ENCODE measurements at regions not wholly inside any gene's neighbourhood (a gene's known extent, or its start where the extent isn't known, plus 50 kb on each side); places are given as distances from the start of the nearest gene placed in this dataset.

DNA sequence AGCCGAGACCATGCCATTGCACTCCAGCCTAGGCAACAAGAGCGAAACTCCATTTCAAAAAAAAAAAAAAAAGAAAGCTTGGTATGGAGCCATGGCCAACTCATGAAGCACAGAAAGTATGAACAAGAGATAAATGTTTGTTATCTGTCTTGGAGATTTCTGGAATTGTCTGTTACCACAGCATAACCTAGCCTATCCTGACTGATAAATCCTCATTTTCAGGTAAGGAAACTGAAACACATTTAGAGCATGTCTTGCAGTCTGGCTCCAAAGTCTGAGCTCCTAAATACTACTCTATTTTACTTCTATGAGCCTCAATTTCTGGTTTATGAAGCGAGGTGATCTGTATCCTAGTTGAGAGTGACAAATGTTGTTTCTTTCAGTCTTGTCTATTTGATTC, 68.3 kb upstream of the SLC44A1 start:
- TF ChIP-seq ZNF660 (tag by site-specific recombination; IDR thresholded peaks at IDR 0.05) (no peak), GLI4 (tag by site-specific recombination; IDR thresholded peaks at IDR 0.05) (no peak), ZNF544 (tag by site-specific recombination; IDR thresholded peaks at IDR 0.05) (no peak), MEIS1 (CRISPR knock-in tag; IDR thresholded peaks at IDR 0.05; ENCODE audit: borderline replicate concordance) (no peak), ZEB2 (tag by site-specific recombination; IDR thresholded peaks at IDR 0.05) (no peak), ZFP69B (tag by site-specific recombination; IDR thresholded peaks at IDR 0.05) (no peak), SP3 (tag by site-specific recombination; IDR thresholded peaks at IDR 0.05) (no peak), HOXD13 (CRISPR knock-in tag; IDR thresholded peaks at IDR 0.05; ENCODE audit: borderline replicate concordance) (no peak), HOXA7 (CRISPR knock-in tag; IDR thresholded peaks at IDR 0.05; ENCODE audit: borderline replicate concordance) (no peak), ZNF350 (tag by site-specific recombination; IDR thresholded peaks at IDR 0.05) (no peak), PRDM1 (tag by site-specific recombination; IDR thresholded peaks at IDR 0.05) (no peak), ZNF354C (tag by site-specific recombination; IDR thresholded peaks at IDR 0.05; ENCODE audit: borderline replicate concordance, low read depth) (no peak), SCRT2 (tag by site-specific recombination; IDR thresholded peaks at IDR 0.05) (no peak), ZNF223 (tag by site-specific recombination; IDR thresholded peaks at IDR 0.05) (no peak), KLF8 (tag by site-specific recombination; IDR thresholded peaks at IDR 0.05) (no peak), ZNF16 (tag by site-specific recombination; IDR thresholded peaks at IDR 0.05; ENCODE audit: low read depth) (no peak), ZNF664 (tag by site-specific recombination; IDR thresholded peaks at IDR 0.05) (no peak)
- TF ChIP-seq, protein P1, sequence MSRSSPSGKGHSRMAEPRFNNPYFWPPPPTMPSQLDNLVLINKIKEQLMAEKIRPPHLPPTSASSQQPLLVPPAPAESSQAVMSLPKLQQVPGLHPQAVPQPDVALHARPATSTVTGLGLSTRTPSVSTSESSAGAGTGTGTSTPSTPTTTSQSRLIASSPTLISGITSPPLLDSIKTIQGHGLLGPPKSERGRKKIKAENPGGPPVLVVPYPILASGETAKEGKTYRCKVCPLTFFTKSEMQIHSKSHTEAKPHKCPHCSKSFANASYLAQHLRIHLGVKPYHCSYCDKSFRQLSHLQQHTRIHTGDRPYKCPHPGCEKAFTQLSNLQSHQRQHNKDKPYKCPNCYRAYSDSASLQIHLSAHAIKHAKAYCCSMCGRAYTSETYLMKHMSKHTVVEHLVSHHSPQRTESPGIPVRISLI (tag by site-specific recombination; IDR thresholded peaks at IDR 0.05), result no peak
- TF ChIP-seq, protein P2, sequence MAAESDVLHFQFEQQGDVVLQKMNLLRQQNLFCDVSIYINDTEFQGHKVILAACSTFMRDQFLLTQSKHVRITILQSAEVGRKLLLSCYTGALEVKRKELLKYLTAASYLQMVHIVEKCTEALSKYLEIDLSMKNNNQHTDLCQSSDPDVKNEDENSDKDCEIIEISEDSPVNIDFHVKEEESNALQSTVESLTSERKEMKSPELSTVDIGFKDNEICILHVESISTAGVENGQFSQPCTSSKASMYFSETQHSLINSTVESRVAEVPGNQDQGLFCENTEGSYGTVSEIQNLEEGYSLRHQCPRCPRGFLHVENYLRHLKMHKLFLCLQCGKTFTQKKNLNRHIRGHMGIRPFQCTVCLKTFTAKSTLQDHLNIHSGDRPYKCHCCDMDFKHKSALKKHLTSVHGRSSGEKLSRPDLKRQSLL (tag by site-specific recombination; IDR thresholded peaks at IDR 0.05), result no peak
- TF ChIP-seq, protein P3, sequence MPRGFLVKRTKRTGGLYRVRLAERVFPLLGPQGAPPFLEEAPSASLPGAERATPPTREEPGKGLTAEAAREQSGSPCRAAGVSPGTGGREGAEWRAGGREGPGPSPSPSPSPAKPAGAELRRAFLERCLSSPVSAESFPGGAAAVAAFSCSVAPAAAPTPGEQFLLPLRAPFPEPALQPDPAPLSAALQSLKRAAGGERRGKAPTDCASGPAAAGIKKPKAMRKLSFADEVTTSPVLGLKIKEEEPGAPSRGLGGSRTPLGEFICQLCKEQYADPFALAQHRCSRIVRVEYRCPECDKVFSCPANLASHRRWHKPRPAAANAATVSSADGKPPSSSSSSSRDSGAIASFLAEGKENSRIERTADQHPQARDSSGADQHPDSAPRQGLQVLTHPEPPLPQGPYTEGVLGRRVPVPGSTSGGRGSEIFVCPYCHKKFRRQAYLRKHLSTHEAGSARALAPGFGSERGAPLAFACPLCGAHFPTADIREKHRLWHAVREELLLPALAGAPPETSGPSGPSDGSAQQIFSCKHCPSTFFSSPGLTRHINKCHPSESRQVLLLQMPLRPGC (tag by site-specific recombination; IDR thresholded peaks at IDR 0.05), result no peak
- no peaks in the 10 kb centered on the region for H3K36me3 ChIP-seq (ENCODE audit: control insufficient read depth in 2 of 2, insufficient read depth in 1 of 2, low read length in 2 of 2)
- POLR2A ChIA-PET, result interaction anchor here (0.7 kb wide), 1 partner anchor 13 kb away, joined by 7 read pairs; no protein-coding TSS in a partner anchor
- no peak overlapping the region for H3K27ac ChIP-seq (ENCODE audit: extremely low read depth, low read depth, low read length)
- H3K4me3 ChIP-seq (ENCODE audit: low read depth, low read length), result no peak overlapping the region
- no peaks in the 10 kb centered on the region for H3K9me3 ChIP-seq (ENCODE audit: control insufficient read depth, insufficient read depth, low read depth, low read length)
- no peaks in the 10 kb centered on the region for H3K4me1 ChIP-seq (ENCODE audit: control insufficient read depth, insufficient read depth, low read length)
- CTCF ChIA-PET, result no interaction called here

DNA sequence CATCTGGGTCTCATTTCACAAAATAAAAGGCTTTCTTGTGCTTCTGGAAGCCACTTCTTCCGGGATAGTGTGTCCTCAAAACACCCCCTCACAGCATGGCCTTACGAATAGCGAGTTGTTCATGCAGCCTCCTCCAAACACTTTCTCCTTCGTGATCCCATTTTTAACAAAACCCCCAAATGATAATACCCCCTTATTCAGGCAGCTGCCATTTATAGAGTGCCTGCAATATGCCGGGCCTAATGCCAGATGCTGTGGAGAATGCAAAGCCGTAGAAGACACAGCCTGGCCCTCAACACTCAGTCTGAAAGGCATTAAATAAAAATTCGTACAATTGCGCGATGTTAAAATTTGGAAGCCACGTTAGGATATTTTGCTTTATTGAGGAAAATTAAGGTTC, 66.4 kb upstream of the SLC44A1 start:
- no peaks in the 10 kb centered on the region for H3K4me1 ChIP-seq (ENCODE audit: control insufficient read depth, insufficient read depth, low read length)
- no peak overlapping the region for H3K4me3 ChIP-seq (ENCODE audit: low read depth, low read length)
- H3K36me3 ChIP-seq (ENCODE audit: control insufficient read depth in 2 of 2, insufficient read depth in 1 of 2, low read length in 2 of 2), result no peaks in the 10 kb centered on the region
- no peaks in the 10 kb centered on the region for H3K9me3 ChIP-seq (ENCODE audit: control insufficient read depth, insufficient read depth, low read depth, low read length)
- H3K27ac ChIP-seq (ENCODE audit: extremely low read depth, low read depth, low read length), result no peak overlapping the region
- TF ChIP-seq, protein P4, sequence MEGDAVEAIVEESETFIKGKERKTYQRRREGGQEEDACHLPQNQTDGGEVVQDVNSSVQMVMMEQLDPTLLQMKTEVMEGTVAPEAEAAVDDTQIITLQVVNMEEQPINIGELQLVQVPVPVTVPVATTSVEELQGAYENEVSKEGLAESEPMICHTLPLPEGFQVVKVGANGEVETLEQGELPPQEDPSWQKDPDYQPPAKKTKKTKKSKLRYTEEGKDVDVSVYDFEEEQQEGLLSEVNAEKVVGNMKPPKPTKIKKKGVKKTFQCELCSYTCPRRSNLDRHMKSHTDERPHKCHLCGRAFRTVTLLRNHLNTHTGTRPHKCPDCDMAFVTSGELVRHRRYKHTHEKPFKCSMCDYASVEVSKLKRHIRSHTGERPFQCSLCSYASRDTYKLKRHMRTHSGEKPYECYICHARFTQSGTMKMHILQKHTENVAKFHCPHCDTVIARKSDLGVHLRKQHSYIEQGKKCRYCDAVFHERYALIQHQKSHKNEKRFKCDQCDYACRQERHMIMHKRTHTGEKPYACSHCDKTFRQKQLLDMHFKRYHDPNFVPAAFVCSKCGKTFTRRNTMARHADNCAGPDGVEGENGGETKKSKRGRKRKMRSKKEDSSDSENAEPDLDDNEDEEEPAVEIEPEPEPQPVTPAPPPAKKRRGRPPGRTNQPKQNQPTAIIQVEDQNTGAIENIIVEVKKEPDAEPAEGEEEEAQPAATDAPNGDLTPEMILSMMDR (tag by site-specific recombination; IDR thresholded peaks at IDR 0.05), result no peak
- POLR2A ChIA-PET, result no interaction called here
- CTCF ChIA-PET, result interaction anchor here (1.3 kb wide), 1 partner anchor 238 kb away, joined by 5 read pairs; no protein-coding TSS in a partner anchor
